K562 (cell line): ENCODE measurements at regions not wholly inside any gene's neighbourhood (a gene's known extent, or its start where the extent isn't known, plus 50 kb on each side); places are given as distances from the start of the nearest gene placed in this dataset.

Experiments used
- ATAC-seq: fragments of 200-7000 bp; cut with Tn5 transposase; 3 replicates; pipeline ENCODE4 v1.9.1; 2020; ENCODE audit warnings: moderate library complexity
- BruUV-seq: library from RNA; stranded (reverse); fragments of 400-500 nt; replicated peaks from 2 replicates; lab custom pipeline; 2021; lab: Mats Ljungman, UMichigan
- CTCF ChIA-PET: fragments of 300-600 bp; formaldehyde crosslinking; extraction: SDS; loops from one replicate; lab custom pipeline; 2021; ENCODE audit warnings: low intra/inter-chr PET ratio; lab: Yijun Ruan, JAX
- POLR2A ChIA-PET: fragments of 300-600, 350-650 bp; sonication (Branson Sonifier 250); formaldehyde crosslinking; extraction: SDS; loops from one replicate; lab custom pipeline; 2021; ENCODE audit warnings: antibody characterized with exemption, inconsistent platforms; lab: Yijun Ruan, JAX
- DNase-seq, 4 experiments: peaks; one replicate each; pipeline versions ENCODE4 v3.0.0 to v3.0.0-alpha.2; 2011 to 2018; ENCODE audit warnings: low spot score in 3 of 4, mixed read lengths in 3 of 4; ENCODE audit errors: extremely low read depth in 1 of 4
- FAIRE-seq: peaks from 2 replicates; lab custom pipeline; 2011; peaks lifted over from hg19 to GRCh38; lab: Jason Lieb, UNC
- H2AFZ ChIP-seq: 2 replicates; pipeline ENCODE4 v1.6.0; 2011; ENCODE audit warnings: low read depth, low read length, control low read depth, inconsistent platforms
- H3K27ac ChIP-seq: fragments of 200-600 bp; 3 replicates; pipeline ENCODE4 v1.8.0; 2011; ENCODE audit warnings: low read depth, mild to moderate bottlenecking, control low read depth, inconsistent platforms, low read length, moderate library complexity, mixed read lengths; ENCODE audit errors: extremely low read depth
- H3K27me3 ChIP-seq, 2 experiments: fragments of 300-600 bp in 1 of 2; 2 replicates in 1 of 2; 3 replicates in 1 of 2; pipeline versions ENCODE4 v1.6.0 to v1.8.0; 2011; ENCODE audit warnings: inconsistent platforms in 2 of 2, low read length in 2 of 2, mild to moderate bottlenecking in 1 of 2, mixed read lengths in 1 of 2, moderate library complexity in 1 of 2; ENCODE audit not compliant: control insufficient read depth in 2 of 2, insufficient read depth in 2 of 2
- H3K36me3 ChIP-seq: fragments of 300-600 bp; 3 replicates; pipeline ENCODE4 v1.8.0; 2011; ENCODE audit warnings: mild to moderate bottlenecking, low read length, inconsistent platforms; ENCODE audit not compliant: control insufficient read depth, insufficient read depth
- H3K4me1 ChIP-seq, 2 experiments: fragments of 200-600 bp in 1 of 2; replicated peaks in 1 of 2; 2 replicates in 1 of 2; 3 replicates in 1 of 2; pipeline versions ENCODE4 v1.5.1 to v1.8.0; 2011; ENCODE audit warnings: inconsistent platforms in 2 of 2, low read length in 2 of 2, mild to moderate bottlenecking in 1 of 2, mixed read lengths in 1 of 2, moderate library complexity in 1 of 2; ENCODE audit not compliant: control insufficient read depth in 2 of 2, insufficient read depth in 2 of 2
- H3K4me2 ChIP-seq: 2 replicates; pipeline ENCODE4 v1.6.1; 2011; ENCODE audit warnings: low read length, control low read depth, inconsistent platforms, mixed read lengths; ENCODE audit not compliant: insufficient read depth
- H3K4me3 ChIP-seq: fragments of 200-600 bp; sonication (generic), shearing (Covaris generic); 2 replicates; pipeline ENCODE4 v1.5.1; 2016; ENCODE audit warnings: control low read depth, inconsistent platforms
- H3K79me2 ChIP-seq: fragments of 200-600 bp; 3 replicates; pipeline ENCODE4 v1.8.0; 2011; ENCODE audit warnings: low read length, inconsistent platforms; ENCODE audit not compliant: control insufficient read depth, insufficient read depth
- H3K9ac ChIP-seq, 2 experiments: 2 replicates each; pipeline versions ENCODE4 v1.6.0 to v1.6.1; 2011; ENCODE audit warnings: low read depth in 2 of 2, low read length in 2 of 2, control low read depth in 1 of 2, inconsistent platforms in 1 of 2, mild to moderate bottlenecking in 1 of 2, mixed read lengths in 1 of 2; ENCODE audit not compliant: insufficient read depth in 1 of 2
- H3K9me1 ChIP-seq: one replicate; pipeline ENCODE4 v1.6.0; 2011; ENCODE audit warnings: inconsistent platforms, mild to moderate bottlenecking, low read length, moderate library complexity; ENCODE audit not compliant: control insufficient read depth, insufficient read depth
- H3K9me3 ChIP-seq: replicated peaks from 2 replicates; pipeline ENCODE4 v1.5.1; 2011; ENCODE audit warnings: low read depth, low read length, inconsistent platforms; ENCODE audit not compliant: control insufficient read depth, insufficient read depth
- H4K20me1 ChIP-seq: replicated peaks from 2 replicates; pipeline ENCODE4 v1.6.1; 2011; ENCODE audit warnings: low read length, inconsistent platforms, mixed read lengths; ENCODE audit not compliant: control insufficient read depth, insufficient read depth
- ARID2 ChIP-seq: fragments of 450-650 bp; IDR thresholded peaks from 2 replicates; pipeline ENCODE4 v1.6.1; 2017; ENCODE audit warnings: antibody characterized with exemption, mild to moderate bottlenecking
- CCNT2 ChIP-seq: IDR thresholded peaks from 2 replicates; pipeline ENCODE4 v1.6.1; 2011; ENCODE audit warnings: borderline replicate concordance, low read depth, mild to moderate bottlenecking, moderate library complexity, mixed read lengths, low read length; ENCODE audit not compliant: insufficient read length; ENCODE audit errors: extremely low read depth
- HDAC6 ChIP-seq: IDR thresholded peaks from 2 replicates; pipeline ENCODE4 v1.6.1; 2012; ENCODE audit warnings: low read depth, mild to moderate bottlenecking, control low read depth, inconsistent platforms, low read length, moderate library complexity
- LARP7 ChIP-seq: fragments of 450-650 bp; IDR thresholded peaks from 2 replicates; pipeline ENCODE4 v1.6.1; 2016
- TAF7 ChIP-seq: fragments of 450-650 bp; IDR thresholded peaks from 2 replicates; pipeline ENCODE4 v1.6.1; 2016; ENCODE audit warnings: missing genetic modification characterization, missing compliant biosample characterization
- TCF3 ChIP-seq: sonication (generic); formaldehyde crosslinking; IDR thresholded peaks from 2 replicates; pipeline ENCODE4 v1.4.0; 2020; ENCODE audit warnings: mild to moderate bottlenecking, missing genetic modification reagents
- ZNF384 ChIP-seq: IDR thresholded peaks from 2 replicates; pipeline ENCODE4 v1.6.1; 2012; ENCODE audit warnings: low read depth, low read length, improper control_type of control experiment
- WGBS: fragments of 100-300 bp; shearing (Covaris generic); methylation state at CpG from one replicate; pipeline ENCODE4 v1.1.6; 2016; ENCODE audit warnings: low coverage, mixed read lengths; ENCODE audit not compliant: insufficient coverage; ENCODE audit errors: missing lambda C conversion rate; 5-methylcytosine and 5-hydroxymethylcytosine counted together
- in situ Hi-C: fragments of 300-500 bp; cut with MboI; formaldehyde crosslinking; loops from 4 replicates; pipeline ENCODE4 v1.15.0; 2018; ENCODE audit warnings: inconsistent platforms, mixed read lengths
- intact Hi-C: fragments of 100-400 bp; cut with micrococcal nuclease; formaldehyde crosslinking; loops from 2 replicates; pipeline ENCODE4 v1.14.2; 2022
- TF ChIP-seq, protein P1 (sequence below): sonication (generic); formaldehyde crosslinking; IDR thresholded peaks from 2 replicates; pipeline ENCODE4 v1.9.0; 2022; ENCODE audit warnings: mild to moderate bottlenecking, missing genetic modification reagents

- H3K4me3 ChIP-seq = no peak overlapping the region
- TF ChIP-seq ZNF384 = no peak
- BruUV-seq = no TSS peak
- ChIA-PET CTCF (no interaction called here), POLR2A (interaction anchor here (0.7 kb wide), 1 partner anchor 29 kb away, joined by 4 read pairs; no protein-coding TSS in a partner anchor)
- no peaks in the 10 kb centered on the region for H3K79me2 ChIP-seq
- in situ Hi-C loops = no loop called here
- no peaks in the 10 kb centered on the region for H3K9me1 ChIP-seq
- H3K27ac ChIP-seq = no peak overlapping the region
- H4K20me1 ChIP-seq = no peaks in the 10 kb centered on the region; the same call in 1 of the 2 replicates
- H2AFZ ChIP-seq = no peak overlapping the region
- intact Hi-C loops = no loop called here
- peaks cover 33 to 60% of the 10 kb centered on the region in 2 experiments; a peak in 4 of 5 replicates for H3K27me3 ChIP-seq
- DNase-seq = no peak
- H3K9me3 ChIP-seq = no peaks in the 10 kb centered on the region
- no peak for FAIRE-seq
- no peak for ATAC-seq
- H3K4me2 ChIP-seq = no peak overlapping the region
- peaks cover 0 to 3% of the 10 kb centered on the region in 2 experiments; a peak in 1 of 5 replicates for H3K4me1 ChIP-seq
- H3K9ac ChIP-seq = no peak overlapping the region
- WGBS = 0% methylated on average over 12 of the region's 12 CpGs
- H3K36me3 ChIP-seq = no peaks in the 10 kb centered on the region
These were observed 129.7 kb upstream of the MYCN start for GRCh38 chr2:15810477-15811150.

DNA sequence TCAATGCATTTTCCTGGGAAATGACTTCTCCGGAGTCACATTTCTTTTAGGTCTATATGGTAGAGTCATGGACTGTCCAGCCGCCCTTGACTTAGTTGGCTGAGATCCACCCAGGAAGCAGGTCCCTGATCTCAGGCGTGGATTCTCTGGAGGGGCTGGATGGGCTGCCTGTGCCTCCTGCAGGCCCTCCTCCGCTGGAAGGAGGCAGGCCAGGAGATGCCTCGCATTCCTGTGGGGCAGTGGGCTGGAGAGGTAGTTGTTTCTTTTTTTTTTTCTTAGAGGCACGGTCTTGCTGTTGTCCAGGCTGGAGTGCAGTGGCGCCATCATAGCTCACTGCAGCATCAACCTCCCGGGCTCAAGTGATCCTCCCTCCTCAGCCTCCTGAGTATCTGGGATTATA is 129.0 kb upstream of the MYCN start:
- H3K9me3 ChIP-seq = no peaks in the 10 kb centered on the region
- H3K4me3 ChIP-seq = no peak overlapping the region
- CTCF ChIA-PET = no interaction called here
- H4K20me1 ChIP-seq = no peaks in the 10 kb centered on the region; the same call in 1 of the 2 replicates
- DNase-seq (no peak), ATAC-seq (no peak), FAIRE-seq (no peak)
- BruUV-seq = no TSS peak
- H3K27ac ChIP-seq = no peak overlapping the region
- no peak overlapping the region for H3K4me2 ChIP-seq
- H2AFZ ChIP-seq = no peak overlapping the region
- H3K9me1 ChIP-seq = no peaks in the 10 kb centered on the region
- in situ Hi-C loops (no loop called here), intact Hi-C loops (no loop called here)
- POLR2A ChIA-PET = interaction anchor here (0.7 kb wide), 1 partner anchor 29 kb away, joined by 4 read pairs; no protein-coding TSS in a partner anchor
- no peaks in the 10 kb centered on the region for H3K79me2 ChIP-seq
- H3K27me3 ChIP-seq = peaks cover 33 to 56% of the 10 kb centered on the region in 2 experiments; a peak in 4 of 5 replicates
- H3K36me3 ChIP-seq = no peaks in the 10 kb centered on the region
- WGBS = 0% methylated on average over 8 of the region's 8 CpGs
- no peak overlapping the region for H3K9ac ChIP-seq
- peaks cover 0 to 3% of the 10 kb centered on the region in 2 experiments; a peak in 1 of 5 replicates for H3K4me1 ChIP-seq
- TF ChIP-seq TCF3 (CRISPR knock-in tag) = no peak
- no peak for TF ChIP-seq ARID2
- TF ChIP-seq CCNT2 = no peak
- TF ChIP-seq TAF7 (tag) = no peak
- TF ChIP-seq HDAC6 = no peak
- TF ChIP-seq, protein P1, sequence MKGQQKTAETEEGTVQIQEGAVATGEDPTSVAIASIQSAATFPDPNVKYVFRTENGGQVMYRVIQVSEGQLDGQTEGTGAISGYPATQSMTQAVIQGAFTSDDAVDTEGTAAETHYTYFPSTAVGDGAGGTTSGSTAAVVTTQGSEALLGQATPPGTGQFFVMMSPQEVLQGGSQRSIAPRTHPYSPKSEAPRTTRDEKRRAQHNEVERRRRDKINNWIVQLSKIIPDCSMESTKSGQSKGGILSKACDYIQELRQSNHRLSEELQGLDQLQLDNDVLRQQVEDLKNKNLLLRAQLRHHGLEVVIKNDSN (CRISPR knock-in tag) = no peak
- TF ChIP-seq LARP7 = no peak
